Prostate gland (tissue), 2 donors: ENCODE measurements at regions not wholly inside any gene's neighbourhood (a gene's known extent, or its start where the extent isn't known, plus 50 kb on each side); places are given as distances from the start of the nearest gene placed in this dataset.

Experiments used
- DNase-seq: peaks from one replicate; pipeline ENCODE4 v3.0.0-alpha.2; 2019; ENCODE audit warnings: low spot score
- H3K27ac ChIP-seq, 2 donors: fragments of 200-600 bp; sonication (generic); 2 replicates each; pipeline ENCODE4 v1.5.1; 2017 to 2019
- H3K27me3 ChIP-seq: fragments of 200-600 bp; sonication (generic); replicated peaks from 2 replicates; pipeline ENCODE4 v1.5.1; 2019; ENCODE audit not compliant: insufficient read depth
- H3K36me3 ChIP-seq, 2 donors: fragments of 200-600 bp; sonication (generic); 1 replicate in 1 of 2; 2 replicates in 1 of 2; pipeline versions ENCODE4 v1.5.1 to v1.8.1; 2017 to 2019
- H3K4me1 ChIP-seq: fragments of 200-600 bp; sonication (generic); replicated peaks from 2 replicates; pipeline ENCODE4 v1.5.1; 2019
- H3K4me3 ChIP-seq, 2 donors: fragments of 200-600 bp; sonication (generic); 2 replicates each; pipeline ENCODE4 v1.5.1; 2017 to 2019
- H3K9me3 ChIP-seq: fragments of 200-600 bp; sonication (generic); 2 replicates; pipeline ENCODE4 v1.5.1; 2017
- POLR2A ChIP-seq: fragments of 450-650 bp; IDR thresholded peaks from one replicate; pipeline ENCODE4 v1.6.1; 2016; ENCODE audit warnings: antibody characterized with exemption, mild to moderate bottlenecking
- POLR2AphosphoS5 ChIP-seq: sonication (generic); formaldehyde crosslinking; IDR thresholded peaks from one replicate; pipeline ENCODE4 v1.6.1; 2017; ENCODE audit warnings: antibody characterized with exemption
- WGBS: methylation state at CpG from one replicate; pipeline ENCODE4 v1.1.5; 2018; 5-methylcytosine and 5-hydroxymethylcytosine counted together
- intact Hi-C: fragments of 100-400 bp; cut with DNase I; formaldehyde crosslinking; loops from one replicate; pipeline ENCODE4 v1.14.2; 2022
- TF ChIP-seq, protein P1 (sequence below), 4 experiments: fragments of 200-600 bp in 2 of 4; fragments of 450-650 bp in 2 of 4; sonication (generic) in 2 of 4; IDR thresholded peaks; 1 replicate in 3 of 4; 2 replicates in 1 of 4; pipeline ENCODE4 v1.5.1; 2016 to 2019; ENCODE audit warnings: antibody characterized with exemption in 4 of 4, mild to moderate bottlenecking in 2 of 4, moderate library complexity in 2 of 4

DNA sequence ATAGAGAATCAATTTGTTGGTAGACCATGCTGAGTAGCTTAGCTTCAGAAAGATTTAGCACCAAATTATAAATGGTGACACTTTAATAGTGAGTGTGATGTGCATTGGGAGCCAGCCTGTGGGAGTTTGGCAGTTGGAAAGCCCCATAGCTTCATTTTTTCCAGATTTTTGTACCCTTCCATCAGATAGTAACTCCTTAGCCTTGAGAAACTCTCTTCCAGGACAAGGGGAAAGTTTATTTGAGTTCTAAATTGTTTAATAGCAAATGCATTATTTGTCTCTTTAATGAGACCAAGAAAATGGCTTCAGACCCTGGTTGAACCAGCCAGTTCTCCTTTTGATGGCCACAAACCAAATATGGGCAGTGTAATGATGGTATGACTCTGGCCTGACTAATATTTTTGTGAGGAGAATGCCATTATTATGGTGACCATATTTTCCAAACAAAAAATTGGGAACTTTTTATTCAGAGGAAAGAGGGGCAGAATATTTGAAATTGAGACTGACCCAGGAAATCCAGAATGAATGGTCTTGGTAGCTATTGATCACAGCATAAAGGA lies 49.8 kb downstream of the PLCE1 start:
- no peaks in the 10 kb centered on the region for H3K9me3 ChIP-seq
- intact Hi-C loops: no loop called here
- TF ChIP-seq POLR2A (no peak), POLR2AphosphoS5 (no peak)
- TF ChIP-seq, protein P1, sequence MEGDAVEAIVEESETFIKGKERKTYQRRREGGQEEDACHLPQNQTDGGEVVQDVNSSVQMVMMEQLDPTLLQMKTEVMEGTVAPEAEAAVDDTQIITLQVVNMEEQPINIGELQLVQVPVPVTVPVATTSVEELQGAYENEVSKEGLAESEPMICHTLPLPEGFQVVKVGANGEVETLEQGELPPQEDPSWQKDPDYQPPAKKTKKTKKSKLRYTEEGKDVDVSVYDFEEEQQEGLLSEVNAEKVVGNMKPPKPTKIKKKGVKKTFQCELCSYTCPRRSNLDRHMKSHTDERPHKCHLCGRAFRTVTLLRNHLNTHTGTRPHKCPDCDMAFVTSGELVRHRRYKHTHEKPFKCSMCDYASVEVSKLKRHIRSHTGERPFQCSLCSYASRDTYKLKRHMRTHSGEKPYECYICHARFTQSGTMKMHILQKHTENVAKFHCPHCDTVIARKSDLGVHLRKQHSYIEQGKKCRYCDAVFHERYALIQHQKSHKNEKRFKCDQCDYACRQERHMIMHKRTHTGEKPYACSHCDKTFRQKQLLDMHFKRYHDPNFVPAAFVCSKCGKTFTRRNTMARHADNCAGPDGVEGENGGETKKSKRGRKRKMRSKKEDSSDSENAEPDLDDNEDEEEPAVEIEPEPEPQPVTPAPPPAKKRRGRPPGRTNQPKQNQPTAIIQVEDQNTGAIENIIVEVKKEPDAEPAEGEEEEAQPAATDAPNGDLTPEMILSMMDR (IDR thresholded peaks at IDR 0.05): no peak
- H3K27me3 ChIP-seq: no peaks in the 10 kb centered on the region
- no peak overlapping the region for H3K4me3 ChIP-seq
- DNase-seq: no peak
- no peak overlapping the region for H3K27ac ChIP-seq
- H3K36me3 ChIP-seq: no peaks in the 10 kb centered on the region
- H3K4me1 ChIP-seq: no peaks in the 10 kb centered on the region

DNA sequence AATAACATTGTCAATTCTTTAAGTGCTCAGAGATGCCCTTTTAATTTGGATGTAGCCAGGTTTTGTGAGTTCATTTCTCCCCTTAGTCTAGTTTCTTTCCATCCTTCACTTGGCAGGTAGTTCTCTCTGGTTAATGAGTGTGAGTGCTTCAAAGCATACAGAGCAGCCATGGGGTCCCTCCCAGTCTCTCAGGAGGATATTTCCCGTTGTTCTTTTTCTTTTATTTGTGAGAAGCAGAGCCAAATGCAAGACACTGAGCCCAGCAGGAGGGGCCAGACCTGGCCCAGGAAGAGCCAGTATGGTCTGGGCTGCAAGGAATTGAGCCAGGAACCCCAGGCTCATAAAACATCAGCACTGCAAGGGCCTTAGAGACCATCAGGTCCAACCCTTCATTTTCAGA lies 52.4 kb downstream of the PLCE1 start:
- Histone ChIP-seq H3K36me3 (no peaks in the 10 kb centered on the region), H3K27me3 (no peaks in the 10 kb centered on the region), H3K9me3 (no peaks in the 10 kb centered on the region), H3K4me1 (no peaks in the 10 kb centered on the region), H3K27ac (no peak overlapping the region), H3K4me3 (no peak overlapping the region)
- intact Hi-C loops: no loop called here
- DNase-seq: no peak
- TF ChIP-seq POLR2AphosphoS5 (no peak), POLR2A (no peak)
- TF ChIP-seq, protein P1 (IDR thresholded peaks at IDR 0.05): no peak
- WGBS: 12% methylated on average over 1 of the region's 1 CpG

DNA sequence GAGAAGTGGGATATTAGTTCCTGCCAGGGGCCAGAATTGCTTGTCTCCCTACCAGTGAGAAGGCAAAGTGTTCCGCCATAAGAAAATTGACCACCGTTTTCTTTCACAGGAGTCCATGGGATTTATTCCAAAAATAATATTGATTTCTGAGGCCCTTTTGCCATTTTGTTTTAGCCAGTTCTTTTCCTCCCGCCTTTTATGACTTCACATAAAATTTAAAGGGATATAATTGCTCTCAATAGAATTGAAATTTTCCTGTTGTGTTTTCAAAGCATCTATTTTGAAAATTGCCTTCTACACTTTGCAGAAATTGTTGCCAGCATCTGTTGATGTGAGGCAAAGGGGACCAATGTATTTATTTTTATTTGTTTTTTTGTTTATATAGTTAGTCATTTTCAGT lies 53.6 kb downstream of the PLCE1 start:
- H3K9me3 ChIP-seq: no peaks in the 10 kb centered on the region
- no peak overlapping the region for H3K4me3 ChIP-seq
- no peaks in the 10 kb centered on the region for H3K36me3 ChIP-seq
- intact Hi-C loops: no loop called here
- H3K27ac ChIP-seq: no peak overlapping the region
- no peak for DNase-seq
- no peaks in the 10 kb centered on the region for H3K4me1 ChIP-seq
- WGBS: 50% methylated on average over 3 of the region's 3 CpGs
- no peaks in the 10 kb centered on the region for H3K27me3 ChIP-seq
- TF ChIP-seq POLR2A (no peak), POLR2AphosphoS5 (no peak)
- TF ChIP-seq, protein P1 (IDR thresholded peaks at IDR 0.05): no peak

DNA sequence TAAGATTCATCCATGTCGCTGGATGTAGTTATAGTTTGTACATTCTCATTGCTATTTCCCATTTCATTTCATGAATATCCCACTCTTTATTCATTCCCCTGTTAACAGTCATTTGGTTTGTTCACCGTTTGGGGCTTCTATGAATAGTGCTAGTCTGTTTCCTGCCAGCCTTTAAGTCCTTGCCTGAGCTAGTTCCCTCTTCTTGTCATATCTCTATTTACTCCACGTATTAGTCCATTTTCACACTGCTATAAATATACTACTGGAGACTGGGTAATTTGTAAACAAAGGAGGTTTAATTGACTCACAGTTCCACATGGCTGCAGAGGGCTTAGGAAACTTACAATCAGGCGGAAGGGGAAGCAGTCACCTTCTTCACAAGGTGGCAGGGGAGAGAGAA lies 56.2 kb downstream of the PLCE1 start:
- no peak for DNase-seq
- no peaks in the 10 kb centered on the region for H3K4me1 ChIP-seq
- 60% methylated on average over 4 of the region's 4 CpGs for WGBS
- no peaks in the 10 kb centered on the region for H3K9me3 ChIP-seq
- H3K4me3 ChIP-seq: no peak overlapping the region
- intact Hi-C loops: no loop called here
- H3K27me3 ChIP-seq: no peaks in the 10 kb centered on the region
- H3K27ac ChIP-seq: no peak overlapping the region
- no peaks in the 10 kb centered on the region for H3K36me3 ChIP-seq
- no peak for TF ChIP-seq POLR2AphosphoS5
- TF ChIP-seq POLR2A: no peak
- TF ChIP-seq, protein P1 (IDR thresholded peaks at IDR 0.05): no peak

DNA sequence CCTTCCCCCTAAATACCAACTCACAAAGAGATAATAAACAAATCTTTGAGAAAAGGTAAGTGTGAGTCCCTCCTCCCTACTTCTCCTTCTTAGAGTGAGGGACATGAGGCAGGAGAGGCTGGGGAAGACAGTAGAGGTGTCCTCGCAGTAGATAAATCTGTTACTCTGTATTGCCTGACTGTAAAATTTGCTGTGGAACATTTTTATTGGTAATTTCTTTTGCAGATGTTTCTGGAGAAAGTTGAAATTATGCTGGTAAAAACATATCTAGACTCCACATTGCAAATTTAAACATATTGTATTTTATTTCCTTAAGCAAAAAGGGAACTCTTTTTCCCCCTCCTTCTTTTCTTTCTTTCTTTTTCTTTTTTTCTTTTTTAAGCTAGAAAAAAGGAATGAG lies 58.5 kb downstream of the PLCE1 start:
- TF ChIP-seq POLR2A (no peak), POLR2AphosphoS5 (no peak)
- TF ChIP-seq, protein P1 (IDR thresholded peaks at IDR 0.05): no peak
- Histone ChIP-seq H3K4me1 (no peaks in the 10 kb centered on the region), H3K9me3 (no peaks in the 10 kb centered on the region), H3K27ac (no peak overlapping the region), H3K4me3 (no peak overlapping the region), H3K27me3 (no peaks in the 10 kb centered on the region), H3K36me3 (no peaks in the 10 kb centered on the region)
- WGBS: 93% methylated on average over 1 of the region's 1 CpG
- intact Hi-C loops: no loop called here
- DNase-seq: no peak
